ENCODE measurements at regions not wholly inside any gene's neighbourhood (a gene's known extent, or its start where the extent isn't known, plus 50 kb on each side); places are given as distances from the start of the nearest gene placed in this dataset.

DNA sequence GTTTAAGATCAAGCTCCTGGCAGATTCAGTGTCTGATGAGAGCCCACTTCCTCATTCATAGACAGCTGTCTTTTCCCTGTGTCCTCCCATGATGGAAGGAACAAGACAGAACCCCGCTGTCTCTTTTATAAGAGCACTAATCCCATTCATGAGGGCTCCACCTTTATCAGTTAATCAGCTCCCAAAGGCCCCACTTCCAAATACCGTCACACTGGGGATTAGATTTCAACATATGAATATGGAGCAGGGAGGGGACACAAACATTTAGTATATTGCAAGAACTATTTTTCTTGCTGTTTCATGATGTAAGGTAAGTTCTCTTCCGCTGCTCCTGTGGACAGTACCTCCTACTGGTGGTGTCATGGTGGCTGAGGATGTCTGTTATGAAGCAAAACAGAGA lies 158.3 kb upstream of the IRAK1BP1 start:
- TF ChIP-seq POLR2AphosphoS5 (IDR thresholded peaks at IDR 0.05; ENCODE audit: borderline replicate concordance, low read depth, low read length) (no peak), EZH2 (IDR thresholded peaks at IDR 0.05) (no peak), FOXP2 (optimal IDR thresholded peaks at IDR 0.05; ENCODE audit: control extremely low read depth, extremely low read length, insufficient read depth) (no peak)
